PC-9 (cell line): ENCODE measurements at regions not wholly inside any gene's neighbourhood (a gene's known extent, or its start where the extent isn't known, plus 50 kb on each side); places are given as distances from the start of the nearest gene placed in this dataset.

Experiments used
- EZH2 ChIP-seq: fragments of 200-600 bp; sonication (generic); IDR thresholded peaks from 2 replicates; pipeline ENCODE4 v1.8.0; 2017; ENCODE audit warnings: antibody characterized with exemption, low read depth
- TF ChIP-seq, protein P1 (sequence below): fragments of 200-600 bp; sonication (generic); conservative IDR thresholded peaks from 2 replicates; pipeline ENCODE4 v1.6.1; 2017; ENCODE audit warnings: mixed run types, antibody characterized with exemption, mild to moderate bottlenecking, moderate library complexity

DNA sequence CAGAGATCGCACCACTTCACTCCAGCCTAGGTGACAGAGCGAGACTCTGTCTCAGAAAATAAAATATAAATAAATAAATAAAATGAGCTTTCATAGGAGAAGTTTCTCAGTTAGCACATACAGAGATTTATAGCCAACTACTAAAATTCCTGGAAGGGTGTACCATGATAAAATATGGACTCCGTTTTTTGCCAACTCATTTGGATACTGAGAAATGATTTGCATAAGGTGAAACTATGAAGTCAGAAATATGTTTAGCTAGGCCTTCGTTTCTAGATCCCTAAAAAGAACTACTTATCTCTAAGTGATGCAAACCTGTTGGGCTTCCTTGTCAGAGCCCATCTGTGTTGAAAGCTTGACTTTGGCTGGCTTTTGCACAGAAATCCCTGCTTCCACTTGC lies 56.9 kb upstream of the SLC1A1 start:
- TF ChIP-seq, protein P1, sequence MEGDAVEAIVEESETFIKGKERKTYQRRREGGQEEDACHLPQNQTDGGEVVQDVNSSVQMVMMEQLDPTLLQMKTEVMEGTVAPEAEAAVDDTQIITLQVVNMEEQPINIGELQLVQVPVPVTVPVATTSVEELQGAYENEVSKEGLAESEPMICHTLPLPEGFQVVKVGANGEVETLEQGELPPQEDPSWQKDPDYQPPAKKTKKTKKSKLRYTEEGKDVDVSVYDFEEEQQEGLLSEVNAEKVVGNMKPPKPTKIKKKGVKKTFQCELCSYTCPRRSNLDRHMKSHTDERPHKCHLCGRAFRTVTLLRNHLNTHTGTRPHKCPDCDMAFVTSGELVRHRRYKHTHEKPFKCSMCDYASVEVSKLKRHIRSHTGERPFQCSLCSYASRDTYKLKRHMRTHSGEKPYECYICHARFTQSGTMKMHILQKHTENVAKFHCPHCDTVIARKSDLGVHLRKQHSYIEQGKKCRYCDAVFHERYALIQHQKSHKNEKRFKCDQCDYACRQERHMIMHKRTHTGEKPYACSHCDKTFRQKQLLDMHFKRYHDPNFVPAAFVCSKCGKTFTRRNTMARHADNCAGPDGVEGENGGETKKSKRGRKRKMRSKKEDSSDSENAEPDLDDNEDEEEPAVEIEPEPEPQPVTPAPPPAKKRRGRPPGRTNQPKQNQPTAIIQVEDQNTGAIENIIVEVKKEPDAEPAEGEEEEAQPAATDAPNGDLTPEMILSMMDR, result no peak
- TF ChIP-seq EZH2, result no peak
